GM19397 (cell line): ENCODE measurements at regions not wholly inside any gene's neighbourhood (a gene's known extent, or its start where the extent isn't known, plus 50 kb on each side); places are given as distances from the start of the nearest gene placed in this dataset.

Source experiments
- ATAC-seq: cut with Tn5 transposase; IDR thresholded peaks from one replicate; pipeline ENCODE4 v1.9.1; 2021; ENCODE audit warnings: mild to moderate bottlenecking, moderate library complexity; ENCODE audit not compliant: unreplicated experiment

- ATAC-seq: no peak
These were observed 291.7 kb upstream of the EMCN start for GRCh38 chr4:100809506-100809905.

GRCh38 chr4:100806988-100807387 lies 289.2 kb upstream of the EMCN start:
- no peak for ATAC-seq

DNA sequence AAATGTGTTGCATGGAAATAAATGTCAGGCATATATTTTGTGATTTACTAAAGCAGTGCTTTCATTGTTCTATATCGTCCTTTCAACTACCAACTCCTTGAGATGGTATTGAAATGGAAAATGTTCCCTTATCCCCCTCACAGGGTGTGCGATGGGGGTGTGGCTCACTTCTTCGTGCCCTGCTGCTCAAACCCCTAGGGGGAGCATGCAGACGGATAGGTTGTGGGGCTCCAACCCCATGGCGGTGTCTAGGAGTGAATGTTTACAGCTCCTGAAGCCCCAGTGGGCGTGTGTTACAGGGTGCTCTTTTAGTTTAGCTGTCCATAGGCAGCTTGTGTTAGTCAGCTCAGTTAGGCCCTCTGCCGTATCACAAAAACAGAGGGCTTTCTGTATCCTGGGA lies 287.7 kb upstream of the EMCN start:
- ATAC-seq: no peak

DNA sequence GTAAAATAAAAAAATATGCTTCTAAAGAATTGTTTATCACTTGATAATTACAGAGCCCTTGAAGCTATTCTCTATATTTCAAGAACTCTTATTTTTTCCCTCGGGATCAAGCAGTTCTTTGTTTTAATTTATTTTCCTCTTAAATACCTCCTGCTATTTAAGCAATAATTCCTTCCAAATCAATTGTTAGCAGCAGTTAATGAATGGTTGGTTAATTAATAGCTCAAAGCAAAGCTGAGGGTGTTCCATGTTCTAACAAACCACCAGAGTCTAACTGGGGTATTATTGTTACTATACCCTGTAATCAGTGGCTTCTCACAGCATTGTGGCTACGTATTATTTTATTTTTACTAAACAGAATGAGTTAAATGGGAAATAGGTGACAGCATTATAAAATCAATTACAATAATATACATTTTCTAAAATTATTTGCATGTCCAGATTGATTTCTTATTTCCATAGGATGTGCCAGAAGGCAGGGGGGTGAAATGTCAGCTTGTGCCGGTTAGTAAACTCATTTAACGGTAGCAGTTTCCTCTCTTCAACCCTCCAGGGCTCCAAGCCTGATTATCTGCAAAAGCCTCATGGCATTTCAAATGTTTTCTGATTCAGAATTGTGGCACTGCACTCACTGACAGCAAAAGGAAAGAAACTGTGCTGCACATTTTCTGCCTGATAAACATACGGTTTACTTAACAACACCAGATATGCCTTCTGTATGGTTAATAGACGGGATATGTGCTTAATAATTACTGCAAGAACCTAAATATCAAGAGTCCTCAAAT lies 286.9 kb upstream of the EMCN start:
- ATAC-seq: no peak

DNA sequence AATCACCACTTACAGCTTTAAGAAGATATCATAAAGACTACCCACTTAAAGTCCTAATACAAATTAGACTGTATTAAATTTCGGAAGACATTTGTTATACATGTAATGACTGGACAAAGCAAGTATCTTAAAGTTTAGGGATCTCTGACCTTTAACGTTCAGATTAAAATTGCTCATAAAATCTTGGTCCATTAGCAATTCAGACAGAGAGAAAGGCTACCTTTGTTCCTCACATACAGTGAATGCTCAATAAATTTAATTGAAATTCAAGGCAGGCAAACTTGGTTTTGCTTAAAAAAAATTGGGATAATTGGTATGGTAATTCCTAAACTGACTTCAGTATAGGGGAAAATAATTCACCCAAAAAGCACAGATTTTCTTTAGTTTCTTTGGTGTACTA lies 285.9 kb upstream of the EMCN start:
- ATAC-seq: no peak

- ATAC-seq: no peak
These were observed 282.1 kb upstream of the EMCN start for GRCh38 chr4:100799761-100800539.

GRCh38 chr4:100797791-100798190 lies 280.0 kb upstream of the EMCN start:
- ATAC-seq: no peak

- no peak for ATAC-seq
These were observed 279.5 kb upstream of the EMCN start for GRCh38 chr4:100797356-100797755.

DNA sequence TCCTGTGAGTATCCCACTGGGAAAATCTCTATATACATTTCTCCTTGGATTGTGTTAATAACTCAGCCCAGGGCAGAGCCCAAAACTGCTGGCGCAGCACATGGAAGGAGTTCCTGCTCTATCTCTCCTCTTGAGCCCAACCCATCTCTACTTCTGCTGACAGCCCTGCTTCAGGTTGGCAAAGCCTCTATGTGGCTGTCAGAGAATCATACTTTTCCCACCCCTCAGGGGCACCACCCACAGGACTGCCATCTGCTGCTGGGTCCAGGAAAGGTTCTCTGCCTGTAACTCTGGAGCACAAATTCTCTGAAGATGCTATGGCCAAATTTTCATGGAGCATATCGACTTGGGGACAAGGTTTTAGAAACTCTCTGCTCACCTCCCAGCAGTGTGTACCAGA lies 278.5 kb upstream of the EMCN start:
- ATAC-seq: no peak

- no peak for ATAC-seq
These were observed 277.8 kb upstream of the EMCN start for GRCh38 chr4:100795581-100795980.

DNA sequence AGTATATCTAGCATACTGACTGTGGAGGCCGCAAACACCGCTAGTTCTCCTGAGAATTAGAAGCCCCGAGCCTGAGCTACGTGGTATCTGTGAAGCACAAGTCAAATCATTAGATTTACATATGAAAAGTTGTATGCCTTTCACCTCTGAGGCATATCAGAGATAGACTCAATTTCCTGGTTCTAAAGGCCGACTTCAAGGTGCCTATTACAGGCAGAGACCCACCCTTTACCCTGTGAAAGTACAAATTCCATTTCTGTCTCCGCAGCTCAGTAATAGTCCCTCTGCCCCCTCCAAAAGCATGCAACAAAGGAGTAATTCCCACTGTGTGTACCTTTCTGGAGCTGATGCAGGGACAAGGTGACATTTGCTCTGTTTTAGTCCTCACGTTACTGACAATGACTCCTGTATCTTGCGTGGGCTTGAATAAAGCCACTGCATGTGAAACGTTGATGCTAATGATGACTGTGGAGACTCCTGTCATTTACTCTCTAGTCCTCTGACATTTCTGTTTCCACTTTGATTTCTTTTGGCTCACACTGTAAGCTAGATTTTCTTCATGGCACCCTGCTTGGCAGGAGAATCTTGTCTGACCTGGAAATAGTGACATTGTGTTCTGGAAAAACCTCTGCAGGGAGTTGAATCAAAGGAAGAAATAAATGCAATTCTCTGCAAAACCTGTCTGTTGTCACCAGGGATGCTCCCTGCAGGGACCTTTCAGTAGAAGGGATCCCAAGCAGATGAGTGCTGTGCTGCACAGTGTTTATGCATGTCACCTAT lies 273.2 kb upstream of the EMCN start:
- no peak for ATAC-seq

DNA sequence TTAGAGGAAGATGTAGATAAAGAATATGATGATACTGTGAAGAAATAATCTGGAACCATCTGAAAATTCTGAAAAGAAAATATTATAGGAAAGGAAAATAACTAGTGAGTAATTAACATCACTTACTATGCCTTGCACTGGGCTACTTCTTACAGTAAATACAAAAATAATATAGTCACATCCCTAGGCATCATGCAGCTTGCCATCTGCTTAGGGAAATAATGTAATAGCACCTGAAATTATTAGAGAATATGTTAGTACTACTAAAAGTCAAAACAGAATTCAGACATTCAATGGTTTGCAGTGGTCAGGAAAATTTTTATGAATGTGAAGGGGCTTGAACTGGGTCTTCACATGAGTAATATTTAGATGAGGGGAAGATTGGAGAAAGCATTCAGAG lies 272.2 kb upstream of the EMCN start:
- no peak for ATAC-seq

GRCh38 chr4:100786481-100786880 lies 268.7 kb upstream of the EMCN start:
- no peak for ATAC-seq

DNA sequence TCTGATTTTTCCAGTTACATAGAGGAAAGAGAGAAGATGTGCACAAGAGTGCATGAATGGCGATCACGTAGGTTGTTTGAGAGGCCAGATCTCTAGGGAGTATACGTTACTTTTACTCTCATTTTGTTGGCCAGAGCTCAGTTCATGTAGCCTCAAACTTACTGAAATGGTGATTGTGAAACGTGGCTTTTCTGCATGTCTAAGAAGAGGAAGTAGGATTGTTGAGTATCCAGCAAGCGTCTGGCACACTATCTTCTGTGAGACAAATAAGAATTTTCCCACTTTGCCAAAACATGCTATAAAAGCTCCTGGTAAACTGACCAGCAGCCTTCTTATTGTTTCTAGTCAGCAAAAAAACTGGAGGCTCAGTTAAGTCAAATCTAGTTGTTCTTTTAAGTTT lies 264.5 kb upstream of the EMCN start:
- ATAC-seq: no peak

GRCh38 chr4:100781435-100781834 lies 263.6 kb upstream of the EMCN start:
- ATAC-seq: no peak

- no peak for ATAC-seq
These were observed 262.3 kb upstream of the EMCN start for GRCh38 chr4:100780126-100780525.

DNA sequence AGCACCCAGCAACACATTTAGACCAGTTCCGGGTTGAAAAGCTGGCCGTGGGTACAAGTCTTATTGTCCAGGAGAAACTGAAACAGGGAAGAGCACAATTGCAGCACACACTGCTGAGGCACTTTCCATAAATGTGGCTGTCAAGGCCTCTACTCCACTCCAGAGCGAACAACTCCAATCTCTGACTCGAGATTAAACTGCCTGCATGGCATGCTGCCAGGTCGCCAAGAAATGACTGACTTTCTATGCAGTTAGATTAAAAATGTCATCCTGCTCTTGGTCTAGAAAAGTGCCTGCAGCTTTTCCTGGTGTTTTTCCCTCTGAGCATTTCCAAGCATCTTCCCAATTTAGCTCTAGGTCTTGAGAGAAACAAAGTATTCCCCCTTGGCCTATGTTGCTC lies 260.6 kb upstream of the EMCN start:
- no peak for ATAC-seq

GRCh38 chr4:100762738-100763137 lies 244.9 kb upstream of the EMCN start:
- no peak for ATAC-seq

DNA sequence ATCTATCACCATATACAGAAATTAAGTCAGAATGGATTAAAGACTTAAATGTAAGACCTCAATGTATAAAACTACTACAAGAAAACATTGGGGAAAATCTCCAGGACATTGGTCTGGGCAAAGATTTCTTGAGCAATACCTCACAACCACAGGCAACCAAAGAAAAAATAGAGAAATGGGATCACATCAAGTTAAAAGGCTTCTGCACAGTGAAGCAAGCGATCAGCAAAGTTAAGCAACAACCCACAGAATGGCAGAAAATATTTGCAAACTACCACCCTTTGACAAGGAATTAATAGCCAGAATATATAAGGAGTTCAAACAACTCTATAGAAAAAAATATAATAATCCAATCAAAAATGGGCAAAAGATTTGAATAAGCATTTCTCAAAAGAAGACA lies 236.9 kb upstream of the EMCN start:
- ATAC-seq: no peak

- ATAC-seq: no peak
These were observed 228.4 kb upstream of the EMCN start for GRCh38 chr4:100746141-100746739.

- ATAC-seq: no peak
These were observed 224.2 kb upstream of the EMCN start for GRCh38 chr4:100742045-100742444.
